ENCODE measurements at regions not wholly inside any gene's neighbourhood (a gene's known extent, or its start where the extent isn't known, plus 50 kb on each side); places are given as distances from the start of the nearest gene placed in this dataset.

DNA sequence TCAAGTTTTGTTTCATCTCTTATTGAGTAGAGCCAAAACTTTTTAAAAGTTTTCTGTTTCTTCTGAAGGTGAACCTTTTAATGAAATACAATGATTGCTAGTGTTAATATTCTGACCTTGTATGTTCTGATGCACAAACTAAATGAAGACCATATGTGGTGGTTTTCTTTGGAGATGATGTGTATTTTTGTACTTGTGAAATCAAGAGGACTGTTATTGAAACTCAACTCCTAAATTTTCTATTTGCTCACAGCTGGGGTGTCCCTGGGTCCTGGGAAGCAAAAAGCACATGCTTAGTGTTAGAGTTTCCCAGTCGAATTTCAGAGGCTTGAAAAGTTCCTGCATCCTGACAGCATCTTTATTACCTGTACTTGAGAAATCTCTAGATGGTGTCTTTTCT, 1185.8 kb upstream of the ALCAM start:
- Histone ChIP-seq H4K91ac (ENCODE audit: insufficient read length, low read depth, low read length) (no peak overlapping the region), H3K18ac (ENCODE audit: insufficient read length, low read depth, low read length) (no peak overlapping the region), H2BK5ac (ENCODE audit: insufficient read length, low read length) (no peak overlapping the region), H4K5ac (ENCODE audit: insufficient read length, low read depth, low read length) (no peak overlapping the region), H3K9me3 (ENCODE audit: control insufficient read depth, low read depth, low read length) (no peaks in the 10 kb centered on the region), H2BK20ac (ENCODE audit: low read depth, low read length, poor library complexity, severe bottlenecking) (no peak overlapping the region), H2BK12ac (ENCODE audit: insufficient read length, low read depth, low read length) (no peak overlapping the region), H2AK5ac (ENCODE audit: insufficient read length, low read length) (no peak overlapping the region), H3K23ac (ENCODE audit: insufficient read length, low read depth, low read length) (no peak overlapping the region), H3K4ac (ENCODE audit: low read depth, low read length) (no peak overlapping the region), H4K20me1 (ENCODE audit: control insufficient read depth, insufficient read depth, insufficient read length) (no peaks in the 10 kb centered on the region), H3K27ac (ENCODE audit: insufficient read length, low read depth, low read length) (no peak overlapping the region), H4K8ac (replicated peaks; ENCODE audit: insufficient read length, low read depth, low read length) (no peak overlapping the region), H3K27me3 (ENCODE audit: insufficient read depth, low read length) (no peaks in the 10 kb centered on the region), H3K4me1 (ENCODE audit: insufficient read depth, low read length) (no peaks in the 10 kb centered on the region), H2BK15ac (ENCODE audit: low read depth, low read length) (no peak overlapping the region), H2AFZ (ENCODE audit: low read length) (no peak overlapping the region), H2BK120ac (ENCODE audit: low read depth, low read length, poor library complexity, severe bottlenecking) (no peak overlapping the region), H3K9ac (ENCODE audit: extremely low read depth, insufficient read length, low read length) (no peak overlapping the region), H3K56ac (ENCODE audit: insufficient read length, low read depth, low read length) (no peak overlapping the region), H3K79me1 (ENCODE audit: insufficient read depth, low read depth, low read length, poor library complexity, severe bottlenecking) (no peaks in the 10 kb centered on the region), H3K23me2 (ENCODE audit: insufficient read length, low read depth, low read length, poor library complexity, severe bottlenecking) (no peaks in the 10 kb centered on the region), H3T11ph (ENCODE audit: low read length) (no peak overlapping the region), H3K4me2 (ENCODE audit: insufficient read depth, insufficient read length, low read length) (no peak overlapping the region), H3K14ac (ENCODE audit: insufficient read depth, low read length) (no peak overlapping the region), H3K79me2 (ENCODE audit: insufficient read depth, low read length) (no peaks in the 10 kb centered on the region)
- Mint-ChIP-seq H3K27me3 (ENCODE audit: low read depth) (no peaks in the 10 kb centered on the region), H3K36me3 (ENCODE audit: insufficient read depth in 1 of 3, low read depth in 3 of 3) (0 out of 7 replicates have a peak, but pooled peaks cover 0 to 1% (median 0%) of the 10 kb centered on the region in 3 experiments), H3K4me1 (peaks cover 3% of the 10 kb centered on the region in 2 experiments), H3K9me3 (no peaks in the 10 kb centered on the region), H3K27ac (no peak overlapping the region), H3K4me3 (no peak overlapping the region)
- WGBS (ENCODE audit: extremely low coverage, insufficient read length, low lambda C conversion rate) = no CpG with 5 or more reads among the region's 1 CpG
- TF ChIP-seq, protein P1, sequence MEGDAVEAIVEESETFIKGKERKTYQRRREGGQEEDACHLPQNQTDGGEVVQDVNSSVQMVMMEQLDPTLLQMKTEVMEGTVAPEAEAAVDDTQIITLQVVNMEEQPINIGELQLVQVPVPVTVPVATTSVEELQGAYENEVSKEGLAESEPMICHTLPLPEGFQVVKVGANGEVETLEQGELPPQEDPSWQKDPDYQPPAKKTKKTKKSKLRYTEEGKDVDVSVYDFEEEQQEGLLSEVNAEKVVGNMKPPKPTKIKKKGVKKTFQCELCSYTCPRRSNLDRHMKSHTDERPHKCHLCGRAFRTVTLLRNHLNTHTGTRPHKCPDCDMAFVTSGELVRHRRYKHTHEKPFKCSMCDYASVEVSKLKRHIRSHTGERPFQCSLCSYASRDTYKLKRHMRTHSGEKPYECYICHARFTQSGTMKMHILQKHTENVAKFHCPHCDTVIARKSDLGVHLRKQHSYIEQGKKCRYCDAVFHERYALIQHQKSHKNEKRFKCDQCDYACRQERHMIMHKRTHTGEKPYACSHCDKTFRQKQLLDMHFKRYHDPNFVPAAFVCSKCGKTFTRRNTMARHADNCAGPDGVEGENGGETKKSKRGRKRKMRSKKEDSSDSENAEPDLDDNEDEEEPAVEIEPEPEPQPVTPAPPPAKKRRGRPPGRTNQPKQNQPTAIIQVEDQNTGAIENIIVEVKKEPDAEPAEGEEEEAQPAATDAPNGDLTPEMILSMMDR (conservative IDR thresholded peaks at IDR 0.05) = no peak
- no peak for DNase-seq
